ENCODE measurements at regions not wholly inside any gene's neighbourhood (a gene's known extent, or its start where the extent isn't known, plus 50 kb on each side); places are given as distances from the start of the nearest gene placed in this dataset.

GRCh38 chr14:62093736-62094135 lies 331.5 kb downstream of the SNAPC1 start:
- Histone ChIP-seq H3K4me1 (ENCODE audit: control insufficient read depth in 5 of 5, insufficient read depth in 5 of 5, low read length in 5 of 5) (no peaks in the 10 kb centered on the region), H3K27me3 (ENCODE audit: control insufficient read depth in 3 of 3, insufficient read depth in 3 of 3, low read length in 2 of 3) (no peaks in the 10 kb centered on the region), H3K9ac (ENCODE audit: insufficient read depth in 1 of 2, low read length in 2 of 2) (no peak overlapping the region), H3K27ac (ENCODE audit: low read depth in 1 of 2, low read length in 1 of 2) (no peak overlapping the region), H3K4me3 (no peak overlapping the region), H3K36me3 (ENCODE audit: control insufficient read depth in 4 of 4, insufficient read depth in 4 of 4, low read length in 4 of 4) (no peaks in the 10 kb centered on the region), H3K9me3 (ENCODE audit: control insufficient read depth in 4 of 4, insufficient read depth in 3 of 4, low read length in 3 of 4) (no peaks in the 10 kb centered on the region)
- WGBS, 2 donors = 62 to 66% methylated on average over 1 of the region's 1 CpG
- ATAC-seq (ENCODE audit: insufficient read depth, low FRiP score) (no peak), DNase-seq (no peak)
- TF ChIP-seq, protein P1, sequence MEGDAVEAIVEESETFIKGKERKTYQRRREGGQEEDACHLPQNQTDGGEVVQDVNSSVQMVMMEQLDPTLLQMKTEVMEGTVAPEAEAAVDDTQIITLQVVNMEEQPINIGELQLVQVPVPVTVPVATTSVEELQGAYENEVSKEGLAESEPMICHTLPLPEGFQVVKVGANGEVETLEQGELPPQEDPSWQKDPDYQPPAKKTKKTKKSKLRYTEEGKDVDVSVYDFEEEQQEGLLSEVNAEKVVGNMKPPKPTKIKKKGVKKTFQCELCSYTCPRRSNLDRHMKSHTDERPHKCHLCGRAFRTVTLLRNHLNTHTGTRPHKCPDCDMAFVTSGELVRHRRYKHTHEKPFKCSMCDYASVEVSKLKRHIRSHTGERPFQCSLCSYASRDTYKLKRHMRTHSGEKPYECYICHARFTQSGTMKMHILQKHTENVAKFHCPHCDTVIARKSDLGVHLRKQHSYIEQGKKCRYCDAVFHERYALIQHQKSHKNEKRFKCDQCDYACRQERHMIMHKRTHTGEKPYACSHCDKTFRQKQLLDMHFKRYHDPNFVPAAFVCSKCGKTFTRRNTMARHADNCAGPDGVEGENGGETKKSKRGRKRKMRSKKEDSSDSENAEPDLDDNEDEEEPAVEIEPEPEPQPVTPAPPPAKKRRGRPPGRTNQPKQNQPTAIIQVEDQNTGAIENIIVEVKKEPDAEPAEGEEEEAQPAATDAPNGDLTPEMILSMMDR (IDR thresholded peaks at IDR 0.05; ENCODE audit: control extremely low read depth, extremely low read depth) = no peak

GRCh38 chr14:62097072-62097471 lies 334.9 kb downstream of the SNAPC1 start:
- ATAC-seq (ENCODE audit: insufficient read depth, low FRiP score) (no peak), DNase-seq (no peak)
- Histone ChIP-seq H3K4me3 (no peak overlapping the region), H3K27me3 (ENCODE audit: control insufficient read depth in 3 of 3, insufficient read depth in 3 of 3, low read length in 2 of 3) (no peaks in the 10 kb centered on the region), H3K9ac (ENCODE audit: insufficient read depth in 1 of 2, low read length in 2 of 2) (no peak overlapping the region), H3K36me3 (ENCODE audit: control insufficient read depth in 4 of 4, insufficient read depth in 4 of 4, low read length in 4 of 4) (peaks cover 0 to 3% (median 0%) of the 10 kb centered on the region in 4 donors), H3K27ac (ENCODE audit: low read depth in 1 of 2, low read length in 1 of 2) (no peak overlapping the region), H3K9me3 (ENCODE audit: control insufficient read depth in 4 of 4, insufficient read depth in 3 of 4, low read length in 3 of 4) (no peaks in the 10 kb centered on the region), H3K4me1 (ENCODE audit: control insufficient read depth in 5 of 5, insufficient read depth in 5 of 5, low read length in 5 of 5) (no peaks in the 10 kb centered on the region)
- TF ChIP-seq, protein P1 (IDR thresholded peaks at IDR 0.05; ENCODE audit: control extremely low read depth, extremely low read depth) = no peak
- 67 to 77% methylated on average over 2 of the region's 2 CpGs for WGBS, 2 donors

GRCh38 chr14:62097824-62098223 lies 335.6 kb downstream of the SNAPC1 start:
- TF ChIP-seq, protein P1 (IDR thresholded peaks at IDR 0.05; ENCODE audit: control extremely low read depth, extremely low read depth) = no peak
- no peak overlapping the region for H3K4me3 ChIP-seq
- 89 to 98% methylated on average over 2 of the region's 2 CpGs for WGBS, 2 donors
- ATAC-seq (ENCODE audit: insufficient read depth, low FRiP score) = no peak
- DNase-seq = no peak
- no peak overlapping the region for H3K27ac ChIP-seq (ENCODE audit: low read depth in 1 of 2, low read length in 1 of 2)
- no peaks in the 10 kb centered on the region for H3K4me1 ChIP-seq (ENCODE audit: control insufficient read depth in 5 of 5, insufficient read depth in 5 of 5, low read length in 5 of 5)
- no peak overlapping the region for H3K9ac ChIP-seq (ENCODE audit: insufficient read depth in 1 of 2, low read length in 2 of 2)
- H3K27me3 ChIP-seq (ENCODE audit: control insufficient read depth in 3 of 3, insufficient read depth in 3 of 3, low read length in 2 of 3) = no peaks in the 10 kb centered on the region
- H3K9me3 ChIP-seq (ENCODE audit: control insufficient read depth in 4 of 4, insufficient read depth in 3 of 4, low read length in 3 of 4) = no peaks in the 10 kb centered on the region
- peaks cover 0 to 3% (median 0%) of the 10 kb centered on the region in 4 donors for H3K36me3 ChIP-seq (ENCODE audit: control insufficient read depth in 4 of 4, insufficient read depth in 4 of 4, low read length in 4 of 4)

- H3K27me3 ChIP-seq (ENCODE audit: control insufficient read depth in 3 of 3, insufficient read depth in 3 of 3, low read length in 2 of 3) = no peaks in the 10 kb centered on the region
- 73 to 90% methylated on average over 3 of the region's 3 CpGs for WGBS, 2 donors
- no peak for DNase-seq
- H3K4me1 ChIP-seq (ENCODE audit: control insufficient read depth in 5 of 5, insufficient read depth in 5 of 5, low read length in 5 of 5) = no peaks in the 10 kb centered on the region
- no peak overlapping the region for H3K4me3 ChIP-seq
- H3K27ac ChIP-seq (ENCODE audit: low read depth in 1 of 2, low read length in 1 of 2) = no peak overlapping the region
- TF ChIP-seq, protein P1 (IDR thresholded peaks at IDR 0.05; ENCODE audit: control extremely low read depth, extremely low read depth) = no peak
- no peak overlapping the region for H3K9ac ChIP-seq (ENCODE audit: insufficient read depth in 1 of 2, low read length in 2 of 2)
- H3K9me3 ChIP-seq (ENCODE audit: control insufficient read depth in 4 of 4, insufficient read depth in 3 of 4, low read length in 3 of 4) = no peaks in the 10 kb centered on the region
- no peak for ATAC-seq (ENCODE audit: insufficient read depth, low FRiP score)
- peaks cover 0 to 3% (median 0%) of the 10 kb centered on the region in 4 donors for H3K36me3 ChIP-seq (ENCODE audit: control insufficient read depth in 4 of 4, insufficient read depth in 4 of 4, low read length in 4 of 4)
Measured at GRCh38 chr14:62098357-62098756, 336.1 kb downstream of the SNAPC1 start.
